ENCODE measurements at regions not wholly inside any gene's neighbourhood (a gene's known extent, or its start where the extent isn't known, plus 50 kb on each side); places are given as distances from the start of the nearest gene placed in this dataset.

DNA sequence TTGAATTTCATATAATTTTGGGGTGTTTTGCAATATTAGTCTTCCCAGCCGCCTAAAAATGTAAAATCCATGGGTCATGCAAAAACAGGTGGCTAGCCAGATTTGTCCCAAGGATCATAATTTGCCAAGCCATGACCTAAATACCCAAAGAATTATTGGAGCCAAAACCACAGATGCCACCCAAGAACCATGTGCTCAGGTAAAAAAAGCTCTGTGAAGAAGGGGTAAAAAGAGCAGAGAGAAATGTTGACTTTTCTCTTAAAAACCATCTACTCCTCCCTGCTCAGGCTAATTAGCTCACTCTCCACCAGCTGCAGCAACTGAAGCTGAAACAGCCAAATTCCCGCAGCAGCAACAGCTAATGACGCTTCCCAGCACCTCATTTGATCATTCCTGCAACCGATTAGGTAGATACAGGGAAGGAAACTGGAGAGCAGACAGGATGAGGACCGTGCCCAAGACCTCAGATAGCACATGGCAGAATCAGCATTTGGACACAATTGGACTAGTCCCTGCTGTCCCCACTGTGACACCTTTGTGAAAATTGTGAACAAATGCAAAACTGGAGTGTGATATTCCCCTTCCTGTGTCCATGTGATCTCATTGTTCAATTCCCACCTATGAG, 107.9 kb upstream of the NXT1 start:
- H3K9me3 ChIP-seq (replicated peaks; ENCODE audit: control insufficient read depth, insufficient read depth, low read depth, low read length) = no peaks in the 10 kb centered on the region
- no peaks in the 10 kb centered on the region for H3K9me1 ChIP-seq (ENCODE audit: control insufficient read depth, insufficient read depth, low read length)
- CTCF ChIA-PET (ENCODE audit: low intra/inter-chr PET ratio) = no interaction called here
- no peaks in the 10 kb centered on the region for H4K20me1 ChIP-seq (replicated peaks; ENCODE audit: control insufficient read depth, insufficient read depth, low read length)
- intact Hi-C loops (cut with micrococcal nuclease) (no loop called here), in situ Hi-C loops (cut with MboI) (no loop called here)
- POLR2A ChIA-PET = no interaction called here
- H2AFZ ChIP-seq (ENCODE audit: low read depth, low read length) = no peak overlapping the region
- no peak overlapping the region for H3K27ac ChIP-seq (ENCODE audit: extremely low read depth, low read depth, low read length)
- FAIRE-seq (no peak), ATAC-seq (no peak), DNase-seq (ENCODE audit: extremely low read depth in 1 of 4, low spot score in 3 of 4) (no peak)
- H3K27me3 ChIP-seq (ENCODE audit: control insufficient read depth in 2 of 2, insufficient read depth in 2 of 2, low read length in 2 of 2) = peaks cover 0 to 4% of the 10 kb centered on the region in 2 experiments; a peak in 1 of 5 replicates
- H3K79me2 ChIP-seq (ENCODE audit: control insufficient read depth, insufficient read depth, low read length) = no peaks in the 10 kb centered on the region
- peaks cover 0 to 5% of the 10 kb centered on the region in 2 experiments; a peak in 3 of 5 replicates for H3K4me1 ChIP-seq (replicated peaks in 1 of 2; ENCODE audit: control insufficient read depth in 2 of 2, insufficient read depth in 2 of 2, low read length in 2 of 2)
- 4% methylated on average over 5 of the region's 5 CpGs for WGBS (ENCODE audit: insufficient coverage, low coverage, missing lambda C conversion rate)
- H3K9ac ChIP-seq (ENCODE audit: insufficient read depth in 1 of 2, low read depth in 2 of 2, low read length in 2 of 2) = no peak overlapping the region
- no TSS peak for BruUV-seq (replicated peaks)
- H3K36me3 ChIP-seq (ENCODE audit: control insufficient read depth, insufficient read depth, low read length) = no peaks in the 10 kb centered on the region
- no peak overlapping the region for H3K4me3 ChIP-seq
- no peak overlapping the region for H3K4me2 ChIP-seq (ENCODE audit: insufficient read depth, low read length)
- TF ChIP-seq TAF15 (IDR thresholded peaks at IDR 0.05; ENCODE audit: low read depth, low read length) = no peak
- TF ChIP-seq, protein P1, sequence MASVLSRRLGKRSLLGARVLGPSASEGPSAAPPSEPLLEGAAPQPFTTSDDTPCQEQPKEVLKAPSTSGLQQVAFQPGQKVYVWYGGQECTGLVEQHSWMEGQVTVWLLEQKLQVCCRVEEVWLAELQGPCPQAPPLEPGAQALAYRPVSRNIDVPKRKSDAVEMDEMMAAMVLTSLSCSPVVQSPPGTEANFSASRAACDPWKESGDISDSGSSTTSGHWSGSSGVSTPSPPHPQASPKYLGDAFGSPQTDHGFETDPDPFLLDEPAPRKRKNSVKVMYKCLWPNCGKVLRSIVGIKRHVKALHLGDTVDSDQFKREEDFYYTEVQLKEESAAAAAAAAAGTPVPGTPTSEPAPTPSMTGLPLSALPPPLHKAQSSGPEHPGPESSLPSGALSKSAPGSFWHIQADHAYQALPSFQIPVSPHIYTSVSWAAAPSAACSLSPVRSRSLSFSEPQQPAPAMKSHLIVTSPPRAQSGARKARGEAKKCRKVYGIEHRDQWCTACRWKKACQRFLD (CRISPR knock-in tag; IDR thresholded peaks at IDR 0.05) = no peak
- no peak for TF ChIP-seq BCL6 (CRISPR knock-in tag; IDR thresholded peaks at IDR 0.05)
- no peak for TF ChIP-seq RREB1 (CRISPR knock-in tag; IDR thresholded peaks at IDR 0.05)
- no peak for TF ChIP-seq HMBOX1 (IDR thresholded peaks at IDR 0.05)
- TF ChIP-seq CBX5 (IDR thresholded peaks at IDR 0.05; ENCODE audit: borderline replicate concordance, low read depth) = no peak
- TF ChIP-seq ILF3 (IDR thresholded peaks at IDR 0.05; ENCODE audit: borderline replicate concordance) = no peak
- no peak for TF ChIP-seq ZNF586 (CRISPR knock-in tag; conservative IDR thresholded peaks at IDR 0.05)
- no peak for TF ChIP-seq GABPB2 (CRISPR knock-in tag; conservative IDR thresholded peaks at IDR 0.05)
- no peak for TF ChIP-seq SIN3A (IDR thresholded peaks at IDR 0.05; ENCODE audit: borderline replicate concordance in 2 of 2, control insufficient read depth in 1 of 2, low read depth in 2 of 2, low read length in 2 of 2)
